Kidney (tissue), 13 donors: ENCODE measurements at regions not wholly inside any gene's neighbourhood (a gene's known extent, or its start where the extent isn't known, plus 50 kb on each side); places are given as distances from the start of the nearest gene placed in this dataset.
A peak's percentile ranks its signal among the peaks of the same experiment; 100 is the strongest.

Source experiments
- DNase-seq, 5 donors: peaks; one replicate each; pipeline ENCODE4 v3.0.0-alpha.2; 2013 to 2020
- FAIRE-seq: peaks from 2 replicates; lab custom pipeline; 2012; peaks lifted over from hg19 to GRCh38; lab: Jason Lieb, UNC
- H3K27ac ChIP-seq, 2 donors: one replicate each; pipeline ENCODE4 v1.7.0; 2013; ENCODE audit warnings: low read depth in 2 of 2, low read length in 2 of 2, inconsistent platforms in 1 of 2
- H3K27me3 ChIP-seq: one replicate; pipeline ENCODE4 v1.7.1; 2013; ENCODE audit warnings: low read length, inconsistent platforms; ENCODE audit not compliant: control insufficient read depth, insufficient read depth
- H3K36me3 ChIP-seq, 3 donors: one replicate each; pipeline versions ENCODE4 v1.7.0 to v1.7.1; 2013; ENCODE audit warnings: low read length in 3 of 3, control low read depth in 1 of 3, inconsistent platforms in 1 of 3; ENCODE audit not compliant: insufficient read depth in 3 of 3, control insufficient read depth in 2 of 3
- H3K4me1 ChIP-seq, 3 donors: one replicate each; pipeline versions ENCODE4 v1.7.0 to v1.7.1; 2013; ENCODE audit warnings: low read length in 3 of 3, inconsistent platforms in 1 of 3, low read depth in 1 of 3; ENCODE audit not compliant: control insufficient read depth in 2 of 3, insufficient read depth in 2 of 3
- H3K4me3 ChIP-seq, 3 donors: one replicate each; pipeline versions ENCODE4 v1.7.0 to v1.8.1; 2013; ENCODE audit warnings: low read length in 3 of 3, control low read depth in 1 of 3, inconsistent platforms in 1 of 3
- H3K9ac ChIP-seq, 3 donors: one replicate each; pipeline versions ENCODE4 v1.7.0 to v1.7.1; 2013; ENCODE audit warnings: low read length in 3 of 3, control low read depth in 1 of 3, inconsistent platforms in 1 of 3
- H3K9me3 ChIP-seq, 3 donors: one replicate each; pipeline versions ENCODE4 v1.7.0 to v1.7.1; 2013; ENCODE audit warnings: low read length in 3 of 3, control low read depth in 1 of 3, inconsistent platforms in 1 of 3; ENCODE audit not compliant: control insufficient read depth in 2 of 3, insufficient read depth in 1 of 3
- CTCF ChIP-seq: IDR thresholded peaks from 3 replicates; pipeline ENCODE4 v1.5.1; 2012; ENCODE audit warnings: mild to moderate bottlenecking, moderate library complexity, borderline replicate concordance; ENCODE audit not compliant: insufficient read depth; ENCODE audit errors: extremely low read depth
- intact Hi-C: fragments of 100-400 bp; cut with DNase I; formaldehyde crosslinking; loops from one replicate; pipeline ENCODE4 v1.11.1; 2022
- donor health status: control.
- donor health status: control.
- donor health status: control.
- donor health status: control.
- donor health status: control.
- donor health status: DM: yes; HTN: yes; CAD: no.
- donor health status: Normal renal cell carcinoma (clear cell type).

DNA sequence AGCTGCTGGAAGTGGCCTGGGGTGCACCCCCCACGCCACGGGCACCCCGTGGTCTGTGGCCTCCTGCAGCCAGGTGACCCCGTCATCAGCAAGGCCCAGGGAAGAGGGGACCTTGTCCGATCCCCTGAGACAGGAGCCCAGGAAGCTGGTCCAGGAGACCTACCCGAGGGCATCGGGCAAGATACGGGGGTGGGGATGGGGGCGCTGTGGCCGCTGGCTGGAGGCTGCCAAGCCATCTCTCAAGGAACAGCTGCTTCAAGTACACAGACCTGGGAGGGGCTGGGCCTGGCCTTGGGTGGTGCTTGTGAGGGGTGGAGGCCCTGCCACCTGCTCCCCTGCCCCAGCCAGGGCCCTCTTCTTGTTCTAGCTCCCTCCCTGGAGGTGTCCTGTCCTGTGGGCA is 1272.1 kb downstream of the BRD1 start:
- no peaks in the 10 kb centered on the region for H3K27me3 ChIP-seq
- no peak for DNase-seq
- H3K4me3 ChIP-seq = no peak overlapping the region
- no peaks in the 10 kb centered on the region for H3K4me1 ChIP-seq
- H3K9me3 ChIP-seq = no peaks in the 10 kb centered on the region
- no peak for TF ChIP-seq CTCF
- no peaks in the 10 kb centered on the region for H3K36me3 ChIP-seq
- H3K27ac ChIP-seq = no peak overlapping the region
- no peak overlapping the region for H3K9ac ChIP-seq
- FAIRE-seq = no peak
- intact Hi-C loops = no loop called here

DNA sequence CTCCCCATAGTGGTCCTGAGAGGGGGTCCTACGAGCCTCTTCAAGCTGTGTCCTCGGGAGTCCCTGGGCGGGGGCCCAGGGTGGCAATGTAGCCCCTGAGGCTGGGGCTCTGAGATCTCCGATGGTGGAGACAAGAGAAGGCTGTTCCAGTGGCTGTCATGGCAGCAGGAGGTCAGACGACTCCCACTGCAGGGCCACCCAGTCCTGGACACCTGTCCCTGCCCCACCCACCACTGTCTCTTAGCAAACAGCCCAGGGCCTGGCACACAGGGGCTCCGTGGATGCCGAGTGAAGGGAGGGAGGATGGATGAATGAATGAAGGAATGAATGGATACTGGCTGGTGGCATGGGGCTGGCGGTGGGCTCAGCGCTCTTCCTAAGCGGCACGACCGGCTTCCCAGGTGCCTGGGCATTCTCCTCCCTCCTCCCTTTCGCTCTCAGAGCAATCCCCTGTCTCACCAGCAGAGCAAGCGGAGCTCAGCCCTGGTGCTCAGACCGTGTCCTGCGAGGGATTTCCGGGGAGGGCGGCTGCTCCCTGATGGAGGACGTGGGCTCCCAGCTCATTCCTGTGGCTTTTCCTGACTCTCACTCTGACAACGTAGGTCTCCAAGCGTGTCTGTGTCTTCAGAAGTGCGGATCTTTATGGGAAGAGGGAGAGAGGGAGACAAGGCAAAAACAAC is 1272.6 kb downstream of the BRD1 start:
- no peaks in the 10 kb centered on the region for H3K27me3 ChIP-seq
- TF ChIP-seq CTCF = no peak
- H3K4me3 ChIP-seq = no peak overlapping the region
- H3K27ac ChIP-seq = no peak overlapping the region
- no peaks in the 10 kb centered on the region for H3K36me3 ChIP-seq
- H3K4me1 ChIP-seq = no peaks in the 10 kb centered on the region
- DNase-seq (peak in 3 of 5 donors; percentile 51 to 74 (median 66)), FAIRE-seq (no peak)
- intact Hi-C loops = no loop called here
- H3K9ac ChIP-seq = no peak overlapping the region
- H3K9me3 ChIP-seq = no peaks in the 10 kb centered on the region

GRCh38 chr22:48553694-48554308 is 1273.9 kb downstream of the BRD1 start:
- Histone ChIP-seq H3K9ac (no peak overlapping the region), H3K4me1 (no peaks in the 10 kb centered on the region), H3K9me3 (no peaks in the 10 kb centered on the region), H3K27me3 (no peaks in the 10 kb centered on the region), H3K4me3 (no peak overlapping the region), H3K27ac (no peak overlapping the region), H3K36me3 (no peaks in the 10 kb centered on the region)
- FAIRE-seq = no peak
- no peak for DNase-seq
- intact Hi-C loops = no loop called here
- no peak for TF ChIP-seq CTCF
